ENCODE measurements at regions not wholly inside any gene's neighbourhood (a gene's known extent, or its start where the extent isn't known, plus 50 kb on each side); places are given as distances from the start of the nearest gene placed in this dataset.

- no peak for TF ChIP-seq PREB (CRISPR knock-in tag; IDR thresholded peaks at IDR 0.05)
- TF ChIP-seq MTERF4 (CRISPR knock-in tag; IDR thresholded peaks at IDR 0.05), result no peak
- TF ChIP-seq TGIF2 (CRISPR knock-in tag; IDR thresholded peaks at IDR 0.05), result no peak
- no peak for TF ChIP-seq ZNF770 (CRISPR knock-in tag; IDR thresholded peaks at IDR 0.05)
- no peak for TF ChIP-seq NFYB (CRISPR knock-in tag; IDR thresholded peaks at IDR 0.05)
- 0 out of 2 replicates have a peak, but pooled peaks have one; percentile 12 for TF ChIP-seq HDAC2 (CRISPR knock-in tag; IDR thresholded peaks at IDR 0.05)
- no peak for TF ChIP-seq KLF13 (CRISPR knock-in tag; IDR thresholded peaks at IDR 0.05)
- TF ChIP-seq HIVEP1 (CRISPR knock-in tag; IDR thresholded peaks at IDR 0.05), result no peak
- no peak for TF ChIP-seq HOXA7 (CRISPR knock-in tag; IDR thresholded peaks at IDR 0.05)
- TF ChIP-seq ZNF589 (CRISPR knock-in tag; conservative IDR thresholded peaks at IDR 0.05), result no peak
- TF ChIP-seq JUND (CRISPR knock-in tag; IDR thresholded peaks at IDR 0.05), result no peak
- no peak for TF ChIP-seq AHR (CRISPR knock-in tag; IDR thresholded peaks at IDR 0.05)
- TF ChIP-seq ZNF12 (CRISPR knock-in tag; IDR thresholded peaks at IDR 0.05), result peak; percentile 61; the same call in 1 of the 2 replicates
- TF ChIP-seq SP1 (IDR thresholded peaks at IDR 0.05), result no peak
- TF ChIP-seq SP1 (CRISPR knock-in tag; IDR thresholded peaks at IDR 0.05), result no peak
- TF ChIP-seq ZFP91 (CRISPR knock-in tag; IDR thresholded peaks at IDR 0.05; ENCODE audit: borderline replicate concordance), result no peak
- TF ChIP-seq AHDC1 (CRISPR knock-in tag; IDR thresholded peaks at IDR 0.05; ENCODE audit: borderline replicate concordance), result peak; percentile 84; the same call in 1 of the 2 replicates
- TF ChIP-seq WIZ (CRISPR knock-in tag; IDR thresholded peaks at IDR 0.05), result no peak
Measured at GRCh38 chr12:107523775-107524535, 161.6 kb upstream of the PWP1 start (continued).
